ENCODE measurements at regions not wholly inside any gene's neighbourhood (a gene's known extent, or its start where the extent isn't known, plus 50 kb on each side); places are given as distances from the start of the nearest gene placed in this dataset.

DNA sequence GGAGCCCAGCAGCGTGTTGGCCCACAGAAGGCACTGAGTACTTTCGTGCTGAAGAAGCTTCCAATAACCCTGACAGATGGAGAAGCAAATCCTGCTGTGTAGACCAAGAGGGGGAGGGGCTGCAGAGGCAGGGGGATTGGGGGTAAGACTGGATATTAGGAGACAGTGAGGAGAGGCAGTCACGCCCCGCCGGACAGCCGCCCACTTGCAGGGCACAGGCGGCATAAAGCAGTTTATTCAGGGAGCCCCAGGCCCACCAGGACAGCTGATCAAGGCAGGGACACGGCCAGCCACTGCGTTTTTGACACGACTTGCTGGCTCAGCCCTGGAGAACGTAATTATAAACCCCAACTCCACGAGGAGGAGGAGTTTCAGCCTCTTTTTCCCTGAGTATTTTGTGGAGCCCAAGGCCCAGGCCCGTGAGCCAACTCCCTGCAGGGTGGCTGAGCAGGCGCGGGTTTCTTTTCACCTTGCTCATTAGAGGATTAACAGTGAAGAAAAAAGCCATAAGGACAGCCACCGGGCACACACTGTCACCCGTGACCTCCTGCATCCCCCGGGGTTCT, 177.9 kb downstream of the TFAP2C start:
- Histone ChIP-seq H3K4me1 (ENCODE audit: insufficient read depth, low read length) (peaks cover 32% of the 10 kb centered on the region), H3K79me2 (ENCODE audit: low read length) (no peaks in the 10 kb centered on the region), H3K4me2 (ENCODE audit: low read length) (no peak overlapping the region), H3F3A (ENCODE audit: low read length, unreplicated experiment) (no peaks in the 10 kb centered on the region), H3K4me3 (ENCODE audit: low read length) (no peak overlapping the region), H3K9me3 (ENCODE audit: low read length) (no peaks in the 10 kb centered on the region), H3K27ac (ENCODE audit: low read length) (no peak overlapping the region), H4K20me1 (ENCODE audit: low read length) (no peaks in the 10 kb centered on the region), H3K36me3 (ENCODE audit: low read depth, low read length) (no peaks in the 10 kb centered on the region), H2AFZ (ENCODE audit: low read length) (no peak overlapping the region), H3K9me2 (replicated peaks; ENCODE audit: low read length) (no peaks in the 10 kb centered on the region), H3K27me3 (ENCODE audit: low read length) (no peaks in the 10 kb centered on the region), H3K9ac (ENCODE audit: low read length) (no peak overlapping the region)
- ATAC-seq (no peak), DNase-seq (no peak)
- no TSS peak for BruUV-seq (replicated peaks)
- POLR2A ChIA-PET (ENCODE audit: unreplicated experiment), result no interaction called here
- TF ChIP-seq EZH2phosphoT487 (IDR thresholded peaks at IDR 0.05; ENCODE audit: borderline replicate concordance, low read length), result no peak
- no peak for TF ChIP-seq EZH2 (IDR thresholded peaks at IDR 0.05; ENCODE audit: low read length, unreplicated experiment)
- TF ChIP-seq, protein P1, sequence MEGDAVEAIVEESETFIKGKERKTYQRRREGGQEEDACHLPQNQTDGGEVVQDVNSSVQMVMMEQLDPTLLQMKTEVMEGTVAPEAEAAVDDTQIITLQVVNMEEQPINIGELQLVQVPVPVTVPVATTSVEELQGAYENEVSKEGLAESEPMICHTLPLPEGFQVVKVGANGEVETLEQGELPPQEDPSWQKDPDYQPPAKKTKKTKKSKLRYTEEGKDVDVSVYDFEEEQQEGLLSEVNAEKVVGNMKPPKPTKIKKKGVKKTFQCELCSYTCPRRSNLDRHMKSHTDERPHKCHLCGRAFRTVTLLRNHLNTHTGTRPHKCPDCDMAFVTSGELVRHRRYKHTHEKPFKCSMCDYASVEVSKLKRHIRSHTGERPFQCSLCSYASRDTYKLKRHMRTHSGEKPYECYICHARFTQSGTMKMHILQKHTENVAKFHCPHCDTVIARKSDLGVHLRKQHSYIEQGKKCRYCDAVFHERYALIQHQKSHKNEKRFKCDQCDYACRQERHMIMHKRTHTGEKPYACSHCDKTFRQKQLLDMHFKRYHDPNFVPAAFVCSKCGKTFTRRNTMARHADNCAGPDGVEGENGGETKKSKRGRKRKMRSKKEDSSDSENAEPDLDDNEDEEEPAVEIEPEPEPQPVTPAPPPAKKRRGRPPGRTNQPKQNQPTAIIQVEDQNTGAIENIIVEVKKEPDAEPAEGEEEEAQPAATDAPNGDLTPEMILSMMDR (conservative IDR thresholded peaks at IDR 0.05; ENCODE audit: low read depth, low read length), result no peak
- CTCF ChIA-PET, result no interaction called here
- intact Hi-C loops (cut with micrococcal nuclease), result no loop called here

DNA sequence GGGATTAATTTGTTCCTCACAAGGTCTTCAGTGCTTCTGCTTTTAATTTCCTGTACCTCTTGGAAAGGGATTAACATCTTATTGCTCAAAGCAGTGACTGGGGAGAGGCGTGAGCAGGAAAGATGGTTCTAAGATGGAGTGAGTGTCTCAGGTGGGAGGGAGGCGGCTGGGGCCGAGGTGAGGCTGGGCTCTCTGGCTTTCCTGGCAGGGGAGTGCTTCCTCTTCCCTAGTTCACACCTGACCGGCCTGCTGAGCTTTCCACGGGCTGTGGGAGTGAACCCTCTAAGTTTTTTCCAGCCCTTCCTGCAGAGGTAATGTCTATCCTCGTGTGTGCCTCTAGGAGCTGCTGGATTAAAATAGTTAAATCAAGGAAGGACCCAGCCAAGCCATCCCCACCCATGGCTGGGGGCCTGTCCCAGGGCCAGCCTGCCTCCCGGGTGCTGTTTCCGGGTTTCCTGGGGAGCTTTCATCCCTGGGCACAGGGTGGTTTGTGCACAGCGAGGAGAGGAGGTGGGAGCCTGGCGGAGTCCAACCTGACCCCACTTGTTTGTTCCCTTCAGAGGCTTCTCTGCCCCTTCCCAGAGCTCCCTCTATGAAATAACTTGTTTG, 179.1 kb downstream of the TFAP2C start:
- H3K4me3 ChIP-seq (ENCODE audit: low read length), result no peak overlapping the region
- no peaks in the 10 kb centered on the region for H3K9me2 ChIP-seq (replicated peaks; ENCODE audit: low read length)
- H4K20me1 ChIP-seq (ENCODE audit: low read length), result no peaks in the 10 kb centered on the region
- DNase-seq (no peak), ATAC-seq (no peak)
- no peaks in the 10 kb centered on the region for H3K79me2 ChIP-seq (ENCODE audit: low read length)
- no peaks in the 10 kb centered on the region for H3K9me3 ChIP-seq (ENCODE audit: low read length)
- no peak overlapping the region for H2AFZ ChIP-seq (ENCODE audit: low read length)
- TF ChIP-seq, protein P1 (conservative IDR thresholded peaks at IDR 0.05; ENCODE audit: low read depth, low read length), result no peak
- TF ChIP-seq EZH2 (IDR thresholded peaks at IDR 0.05; ENCODE audit: low read length, unreplicated experiment), result no peak
- H3K27me3 ChIP-seq (ENCODE audit: low read length), result no peaks in the 10 kb centered on the region
- no peaks in the 10 kb centered on the region for H3F3A ChIP-seq (ENCODE audit: low read length, unreplicated experiment)
- H3K4me2 ChIP-seq (ENCODE audit: low read length), result no peak overlapping the region
- ChIA-PET CTCF (no interaction called here), POLR2A (ENCODE audit: unreplicated experiment) (no interaction called here)
- intact Hi-C loops (cut with micrococcal nuclease), result no loop called here
- H3K27ac ChIP-seq (ENCODE audit: low read length), result no peak overlapping the region
- no peaks in the 10 kb centered on the region for H3K36me3 ChIP-seq (ENCODE audit: low read depth, low read length)
- no peak overlapping the region for H3K9ac ChIP-seq (ENCODE audit: low read length)
- H3K4me1 ChIP-seq (ENCODE audit: insufficient read depth, low read length), result peaks cover 21% of the 10 kb centered on the region
- BruUV-seq (replicated peaks), result no TSS peak

DNA sequence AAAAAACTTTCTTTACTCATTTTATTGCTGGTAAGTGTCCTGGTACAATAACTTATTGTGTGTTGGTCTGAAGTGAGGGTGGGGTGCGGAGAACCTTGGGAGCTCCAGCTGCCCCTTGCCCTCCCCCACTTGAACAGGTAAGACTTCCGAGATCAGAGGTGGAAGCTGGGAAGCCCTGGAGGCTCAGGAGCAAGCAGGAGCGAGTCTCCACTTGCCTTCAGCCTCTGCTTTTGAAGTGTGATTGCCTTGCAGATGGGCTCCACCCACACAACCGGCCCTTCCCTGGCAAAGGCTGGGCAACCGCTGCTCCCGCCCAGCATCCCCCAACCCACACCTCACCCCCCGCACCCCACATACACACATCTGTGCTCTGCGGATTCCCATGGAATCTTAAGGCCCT, 179.6 kb downstream of the TFAP2C start:
- ATAC-seq, result no peak
- no peak overlapping the region for H3K9ac ChIP-seq (ENCODE audit: low read length)
- TF ChIP-seq, protein P1 (conservative IDR thresholded peaks at IDR 0.05; ENCODE audit: low read depth, low read length), result no peak
- TF ChIP-seq EZH2phosphoT487 (IDR thresholded peaks at IDR 0.05; ENCODE audit: borderline replicate concordance, low read length), result no peak
- no peak for TF ChIP-seq EZH2 (IDR thresholded peaks at IDR 0.05; ENCODE audit: low read length, unreplicated experiment)
- peaks cover 18% of the 10 kb centered on the region for H3K4me1 ChIP-seq (ENCODE audit: insufficient read depth, low read length)
- H4K20me1 ChIP-seq (ENCODE audit: low read length), result no peaks in the 10 kb centered on the region
- no peaks in the 10 kb centered on the region for H3K79me2 ChIP-seq (ENCODE audit: low read length)
- no peak for DNase-seq
- no peak overlapping the region for H3K4me2 ChIP-seq (ENCODE audit: low read length)
- H3K9me2 ChIP-seq (replicated peaks; ENCODE audit: low read length), result no peaks in the 10 kb centered on the region
- no peak overlapping the region for H2AFZ ChIP-seq (ENCODE audit: low read length)
- no peak overlapping the region for H3K27ac ChIP-seq (ENCODE audit: low read length)
- BruUV-seq (replicated peaks), result no TSS peak
- no peak overlapping the region for H3K4me3 ChIP-seq (ENCODE audit: low read length)
- ChIA-PET CTCF (no interaction called here), POLR2A (ENCODE audit: unreplicated experiment) (no interaction called here)
- H3F3A ChIP-seq (ENCODE audit: low read length, unreplicated experiment), result no peaks in the 10 kb centered on the region
- intact Hi-C loops (cut with micrococcal nuclease), result no loop called here
- no peaks in the 10 kb centered on the region for H3K9me3 ChIP-seq (ENCODE audit: low read length)
- H3K27me3 ChIP-seq (ENCODE audit: low read length), result no peaks in the 10 kb centered on the region
- H3K36me3 ChIP-seq (ENCODE audit: low read depth, low read length), result no peaks in the 10 kb centered on the region

Data from PC-3 (cell line).